Neuronal stem cell (in vitro differentiated cells): ENCODE measurements at regions not wholly inside any gene's neighbourhood (a gene's known extent, or its start where the extent isn't known, plus 50 kb on each side); places are given as distances from the start of the nearest gene placed in this dataset.

ENCODE experiments used
- DNase-seq: peaks from one replicate; pipeline ENCODE4 v3.0.0-alpha.2; 2013; ENCODE audit warnings: low spot score
- H2AFZ ChIP-seq: one replicate; pipeline ENCODE4 v1.6.1; 2013; ENCODE audit warnings: mild to moderate bottlenecking, low read length, inconsistent platforms
- H2AK5ac ChIP-seq: 2 replicates; pipeline ENCODE4 v1.6.1; 2013; ENCODE audit warnings: low read depth, mild to moderate bottlenecking, inconsistent platforms, low read length, moderate library complexity, mixed read lengths
- H2BK120ac ChIP-seq: 2 replicates; pipeline ENCODE4 v1.6.1; 2013; ENCODE audit warnings: low read depth, mild to moderate bottlenecking, inconsistent platforms, low read length, moderate library complexity, mixed read lengths
- H2BK12ac ChIP-seq: one replicate; pipeline ENCODE4 v1.6.1; 2013; ENCODE audit warnings: low read length, inconsistent platforms
- H2BK15ac ChIP-seq: 2 replicates; pipeline ENCODE4 v1.6.1; 2013; ENCODE audit warnings: mild to moderate bottlenecking, low read length, inconsistent platforms, mixed read lengths
- H2BK5ac ChIP-seq: one replicate; pipeline ENCODE4 v1.6.1; 2013; ENCODE audit warnings: inconsistent platforms, mild to moderate bottlenecking, low read length, moderate library complexity
- H3K14ac ChIP-seq: one replicate; pipeline ENCODE4 v1.6.1; 2013; ENCODE audit warnings: low read length, inconsistent platforms
- H3K18ac ChIP-seq: 2 replicates; pipeline ENCODE4 v1.6.1; 2013; ENCODE audit warnings: low read length, inconsistent platforms
- H3K23ac ChIP-seq: 2 replicates; pipeline ENCODE4 v1.6.1; 2013; ENCODE audit warnings: low read depth, mild to moderate bottlenecking, mixed read lengths, low read length, inconsistent platforms; ENCODE audit not compliant: poor library complexity
- H3K27ac ChIP-seq: replicated peaks from 3 replicates; pipeline ENCODE4 v1.5.1; 2013; ENCODE audit warnings: low read length, inconsistent platforms
- H3K27me3 ChIP-seq, 3 experiments: 2 replicates each; pipeline ENCODE4 v1.6.1; 2013; ENCODE audit warnings: low read length in 3 of 3, mild to moderate bottlenecking in 2 of 3, inconsistent platforms in 1 of 3, low read depth in 1 of 3, mixed read lengths in 1 of 3, moderate library complexity in 1 of 3; ENCODE audit not compliant: control insufficient read depth in 3 of 3, insufficient read depth in 3 of 3
- H3K36me3 ChIP-seq, 2 donors: replicated peaks in 1 of 2; 2 replicates each; pipeline ENCODE4 v1.6.1; 2013; ENCODE audit warnings: low read length in 2 of 2; ENCODE audit not compliant: control insufficient read depth in 2 of 2, insufficient read depth in 2 of 2
- H3K4ac ChIP-seq: 2 replicates; pipeline ENCODE4 v1.6.1; 2013; ENCODE audit warnings: inconsistent platforms, mild to moderate bottlenecking, low read length, moderate library complexity
- H3K4me1 ChIP-seq, 2 donors: 1 replicate in 1 of 2; 2 replicates in 1 of 2; pipeline ENCODE4 v1.6.1; 2013; ENCODE audit warnings: low read length in 2 of 2, low read depth in 1 of 2; ENCODE audit not compliant: control insufficient read depth in 2 of 2, insufficient read depth in 1 of 2
- H3K4me2 ChIP-seq: one replicate; pipeline ENCODE4 v1.6.1; 2013; ENCODE audit warnings: mild to moderate bottlenecking, low read length, inconsistent platforms; ENCODE audit not compliant: insufficient read depth, poor library complexity, severe bottlenecking
- H3K4me3 ChIP-seq, 2 donors: 2 replicates each; pipeline ENCODE4 v1.5.1; 2013; ENCODE audit warnings: low read length in 2 of 2, mild to moderate bottlenecking in 2 of 2, inconsistent platforms in 1 of 2, moderate library complexity in 1 of 2
- H3K79me1 ChIP-seq: one replicate; pipeline ENCODE4 v1.6.1; 2013; ENCODE audit warnings: low read depth, mild to moderate bottlenecking, inconsistent platforms, low read length, moderate library complexity
- H3K9ac ChIP-seq: one replicate; pipeline ENCODE4 v1.6.1; 2013; ENCODE audit warnings: mild to moderate bottlenecking, low read depth, low read length, inconsistent platforms; ENCODE audit not compliant: poor library complexity
- H3K9me3 ChIP-seq, 2 donors: replicated peaks in 1 of 2; 2 replicates each; pipeline versions ENCODE3 to v1.6.1; 2013; ENCODE audit warnings: low read length in 2 of 2, mild to moderate bottlenecking in 2 of 2, inconsistent platforms in 1 of 2, low read depth in 1 of 2, mixed read lengths in 1 of 2, moderate library complexity in 1 of 2; ENCODE audit not compliant: control insufficient read depth in 2 of 2, insufficient read depth in 1 of 2
- H4K8ac ChIP-seq: one replicate; pipeline ENCODE4 v1.6.1; 2013; ENCODE audit warnings: low read depth, mild to moderate bottlenecking, inconsistent platforms, low read length, moderate library complexity
- H4K91ac ChIP-seq: one replicate; pipeline ENCODE4 v1.6.1; 2013; ENCODE audit warnings: low read length, low read depth, mild to moderate bottlenecking, inconsistent platforms; ENCODE audit not compliant: poor library complexity
- WGBS, 2 donors: extraction: QIAGEN DNeasy Blood & Tissue Kit; methylation state at CpG; one replicate each; pipeline ENCODE4 v1.1.7; 2013; ENCODE audit warnings: missing lambda C conversion rate in 2 of 2, mixed read lengths in 1 of 2; ENCODE audit not compliant: insufficient read length in 2 of 2, insufficient replicate concordance in 1 of 2; ENCODE audit errors: extremely low coverage in 2 of 2; 5-methylcytosine and 5-hydroxymethylcytosine counted together

GRCh38 chr2:16241166-16242160 is 301.1 kb downstream of the MYCN start:
- no CpG with 5 or more reads among the region's 6 CpGs for WGBS, 2 donors
- Histone ChIP-seq H3K14ac (no peak overlapping the region), H2BK120ac (no peak overlapping the region), H3K4ac (no peak overlapping the region), H2AFZ (no peak overlapping the region), H3K27ac (no peak overlapping the region), H4K91ac (no peak overlapping the region), H3K4me2 (no peak overlapping the region), H2BK15ac (no peak overlapping the region), H3K79me1 (no peaks in the 10 kb centered on the region), H3K9ac (no peak overlapping the region), H2BK12ac (no peak overlapping the region), H2BK5ac (no peak overlapping the region), H3K4me1 (peaks cover 0 to 4% of the 10 kb centered on the region in 2 donors), H3K23ac (no peak overlapping the region), H2AK5ac (no peak overlapping the region), H4K8ac (no peak overlapping the region), H3K36me3 (no peaks in the 10 kb centered on the region), H3K4me3 (no peak overlapping the region), H3K27me3 (no peaks in the 10 kb centered on the region), H3K9me3 (peaks cover 0 to 2% of the 10 kb centered on the region in 2 donors), H3K18ac (no peak overlapping the region)
- no peak for DNase-seq

GRCh38 chr2:16240402-16240801 is 300.1 kb downstream of the MYCN start:
- no peak overlapping the region for H2BK120ac ChIP-seq
- no peak overlapping the region for H3K14ac ChIP-seq
- no peaks in the 10 kb centered on the region for H3K79me1 ChIP-seq
- no peaks in the 10 kb centered on the region for H3K27me3 ChIP-seq
- no peak overlapping the region for H4K91ac ChIP-seq
- H3K4me1 ChIP-seq: peaks cover 2 to 4% of the 10 kb centered on the region in 2 donors
- H3K36me3 ChIP-seq: no peaks in the 10 kb centered on the region
- H3K9me3 ChIP-seq: peaks cover 0 to 2% of the 10 kb centered on the region in 2 donors
- H4K8ac ChIP-seq: no peak overlapping the region
- H2AK5ac ChIP-seq: no peak overlapping the region
- no peak overlapping the region for H3K4ac ChIP-seq
- H3K4me3 ChIP-seq: no peak overlapping the region
- H3K23ac ChIP-seq: no peak overlapping the region
- no peak overlapping the region for H2AFZ ChIP-seq
- H3K9ac ChIP-seq: no peak overlapping the region
- H3K18ac ChIP-seq: no peak overlapping the region
- DNase-seq: no peak
- no peak overlapping the region for H3K27ac ChIP-seq
- no peak overlapping the region for H2BK15ac ChIP-seq
- WGBS, 2 donors: no CpG with 5 or more reads among the region's 3 CpGs
- H3K4me2 ChIP-seq: no peak overlapping the region
- H2BK5ac ChIP-seq: no peak overlapping the region
- H2BK12ac ChIP-seq: no peak overlapping the region

- Histone ChIP-seq H2BK15ac (no peak overlapping the region), H4K8ac (no peak overlapping the region), H3K23ac (no peak overlapping the region), H2BK5ac (no peak overlapping the region), H2AK5ac (no peak overlapping the region), H3K36me3 (no peaks in the 10 kb centered on the region), H2BK120ac (no peak overlapping the region), H3K4me1 (peaks cover 2 to 4% of the 10 kb centered on the region in 2 donors), H3K27me3 (no peaks in the 10 kb centered on the region), H3K18ac (peak overlapping the region; percentile 62), H3K4ac (no peak overlapping the region), H3K79me1 (no peaks in the 10 kb centered on the region), H3K4me2 (no peak overlapping the region), H2BK12ac (no peak overlapping the region), H3K14ac (no peak overlapping the region), H4K91ac (no peak overlapping the region), H3K9me3 (peaks cover 0 to 2% of the 10 kb centered on the region in 2 donors), H2AFZ (no peak overlapping the region), H3K27ac (no peak overlapping the region), H3K4me3 (no peak overlapping the region), H3K9ac (no peak overlapping the region)
- no CpG with 5 or more reads among the region's 6 CpGs for WGBS, 2 donors
- no peak for DNase-seq
Measured at GRCh38 chr2:16239296-16239850, 299.0 kb downstream of the MYCN start.

- no peak overlapping the region for H2AFZ ChIP-seq
- H2BK12ac ChIP-seq: no peak overlapping the region
- no peak overlapping the region for H3K4me3 ChIP-seq
- no peaks in the 10 kb centered on the region for H3K36me3 ChIP-seq
- no peak overlapping the region for H3K9ac ChIP-seq
- no peak for DNase-seq
- H4K8ac ChIP-seq: no peak overlapping the region
- H3K4me2 ChIP-seq: no peak overlapping the region
- H2BK120ac ChIP-seq: no peak overlapping the region
- H2BK15ac ChIP-seq: no peak overlapping the region
- no peak overlapping the region for H3K18ac ChIP-seq
- no peak overlapping the region for H2AK5ac ChIP-seq
- no peak overlapping the region for H3K4ac ChIP-seq
- no peaks in the 10 kb centered on the region for H3K27me3 ChIP-seq
- no peak overlapping the region for H4K91ac ChIP-seq
- no peak overlapping the region for H3K23ac ChIP-seq
- H3K4me1 ChIP-seq: peaks cover 2 to 4% of the 10 kb centered on the region in 2 donors
- H3K14ac ChIP-seq: no peak overlapping the region
- H3K27ac ChIP-seq: no peak overlapping the region
- peaks cover 0 to 2% of the 10 kb centered on the region in 2 donors for H3K9me3 ChIP-seq
- H2BK5ac ChIP-seq: no peak overlapping the region
- H3K79me1 ChIP-seq: no peaks in the 10 kb centered on the region
Measured at GRCh38 chr2:16238786-16239185, 298.4 kb downstream of the MYCN start.
